ENCODE measurements at regions not wholly inside any gene's neighbourhood (a gene's known extent, or its start where the extent isn't known, plus 50 kb on each side); places are given as distances from the start of the nearest gene placed in this dataset.
"Not testable (repeated sequence)": the region's sequence is repeated elsewhere in the genome, so short reads cannot be mapped to it uniquely, and the experiment has no call there.

DNA sequence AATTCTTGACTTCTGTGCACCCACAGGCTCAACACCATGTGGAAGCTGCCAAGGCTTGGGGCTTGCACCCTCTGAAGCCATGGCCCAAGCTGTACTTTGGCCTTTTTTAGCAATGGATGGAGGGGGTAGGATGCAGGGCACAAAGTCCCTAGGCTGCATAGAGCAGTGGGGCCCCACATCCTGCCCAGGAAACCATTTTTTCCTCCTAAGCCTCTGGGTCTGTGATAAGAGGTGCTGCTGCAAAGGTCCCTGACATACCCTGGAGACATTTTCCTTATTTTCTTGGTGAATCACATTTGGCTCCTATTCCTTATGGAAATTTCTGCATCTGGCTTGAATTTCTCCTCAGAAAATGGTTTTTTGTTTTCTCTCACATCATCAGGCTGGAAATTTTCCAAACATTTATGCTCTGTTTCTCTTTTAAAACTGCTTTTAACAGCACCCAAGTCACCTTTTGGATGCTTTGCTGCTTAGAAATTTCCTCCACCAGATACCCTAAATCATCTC, 482.7 kb upstream of the TLE4 start:
- no peak for TF ChIP-seq CTCF (IDR thresholded peaks at IDR 0.05; ENCODE audit: borderline replicate concordance, control extremely low read depth, extremely low read depth, insufficient read depth, missing control alignments)
- in situ Hi-C loops (cut with MboI; ENCODE audit: low sequenced_read_pairs, unreplicated experiment), result no loop called here
- no peak for DNase-seq (ENCODE audit: low spot score)

DNA sequence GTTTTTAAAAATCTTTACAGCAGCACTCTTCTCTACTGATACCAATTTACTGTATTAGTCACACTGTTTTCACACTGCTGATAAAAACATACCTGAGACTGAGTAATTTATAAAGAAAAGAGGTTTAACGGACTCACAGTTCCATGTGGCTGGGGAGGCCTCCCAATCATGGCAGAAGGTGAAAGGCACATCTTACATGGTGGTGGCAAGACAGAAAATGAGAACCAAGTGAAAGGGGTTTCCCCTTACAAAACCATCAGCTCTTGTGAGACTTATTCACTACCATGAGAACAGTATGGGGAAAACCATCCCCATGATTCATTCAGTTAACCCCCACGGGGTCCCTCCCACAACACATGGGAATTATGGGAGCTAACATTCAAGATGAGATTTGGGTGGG, 481.9 kb upstream of the TLE4 start:
- in situ Hi-C loops (cut with MboI; ENCODE audit: low sequenced_read_pairs, unreplicated experiment); DNase-seq (ENCODE audit: low spot score): not testable (repeated sequence)

DNA sequence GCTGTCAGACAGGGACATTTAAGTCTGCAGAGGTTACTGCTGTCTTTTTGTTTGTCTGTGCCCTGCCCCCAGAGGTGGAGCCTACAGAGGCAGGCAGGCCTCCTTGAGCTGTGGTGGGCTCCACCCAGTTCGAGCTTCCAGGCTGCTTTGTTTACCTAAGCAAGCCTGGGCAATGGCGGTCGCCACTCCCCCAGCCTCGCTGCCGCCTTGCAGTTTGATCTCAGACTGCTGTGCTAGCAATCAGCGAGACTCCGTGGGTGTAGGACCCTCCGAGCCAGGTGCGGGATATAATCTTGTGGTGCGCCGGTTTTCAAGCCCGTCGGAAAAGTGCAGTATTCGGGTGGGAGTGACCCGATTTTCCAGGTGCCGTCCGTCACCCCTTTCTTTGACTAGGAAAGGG, 468.5 kb upstream of the TLE4 start:
- DNase-seq (ENCODE audit: low spot score); in situ Hi-C loops (cut with MboI; ENCODE audit: low sequenced_read_pairs, unreplicated experiment): not testable (repeated sequence)

DNA sequence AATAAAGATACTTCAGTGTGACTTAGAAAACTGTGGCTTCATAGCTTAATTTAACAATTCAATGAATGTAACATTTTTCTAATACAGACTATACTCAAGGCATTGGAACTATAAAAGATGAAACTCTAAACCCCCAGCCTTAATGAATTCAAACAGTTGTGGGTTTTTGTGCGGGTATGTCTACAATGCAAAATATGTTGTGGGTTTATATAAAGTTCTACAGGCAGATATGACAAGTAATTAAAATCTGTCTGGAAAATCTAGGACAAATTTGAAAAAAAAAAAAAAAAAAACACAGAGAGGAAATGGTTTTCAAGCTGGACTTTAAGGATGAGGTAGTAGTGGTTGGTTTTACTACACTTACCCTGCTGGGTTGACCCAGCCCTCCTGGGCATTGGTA, 467.5 kb upstream of the TLE4 start:
- no peak for TF ChIP-seq CTCF (IDR thresholded peaks at IDR 0.05; ENCODE audit: borderline replicate concordance, control extremely low read depth, extremely low read depth, insufficient read depth, missing control alignments)
- no peak for DNase-seq (ENCODE audit: low spot score)
- in situ Hi-C loops (cut with MboI; ENCODE audit: low sequenced_read_pairs, unreplicated experiment), result no loop called here

DNA sequence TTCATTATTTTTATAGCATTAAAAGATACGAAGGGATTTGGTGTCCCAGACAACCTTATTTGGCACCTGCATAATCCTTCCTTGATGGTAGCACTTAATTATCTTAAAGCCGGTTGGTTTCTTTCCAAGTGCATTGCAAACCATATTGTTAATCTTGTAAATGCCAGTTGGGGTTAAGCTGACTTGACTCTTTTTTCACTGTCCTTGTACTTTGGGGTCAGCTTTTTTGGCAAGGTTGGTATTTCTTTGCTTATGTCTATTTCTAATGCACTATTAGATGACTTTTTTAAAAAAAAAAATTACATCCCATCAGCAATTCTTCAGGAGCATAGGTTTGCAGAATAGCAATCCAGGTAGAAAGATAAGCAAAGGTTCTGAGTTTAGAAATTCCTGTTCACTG, 466.8 kb upstream of the TLE4 start:
- TF ChIP-seq CTCF (IDR thresholded peaks at IDR 0.05; ENCODE audit: borderline replicate concordance, control extremely low read depth, extremely low read depth, insufficient read depth, missing control alignments), result no peak
- in situ Hi-C loops (cut with MboI; ENCODE audit: low sequenced_read_pairs, unreplicated experiment), result no loop called here
- no peak for DNase-seq (ENCODE audit: low spot score)

- in situ Hi-C loops (cut with MboI; ENCODE audit: low sequenced_read_pairs, unreplicated experiment), result no loop called here
- DNase-seq (ENCODE audit: low spot score), result no peak
- TF ChIP-seq CTCF (IDR thresholded peaks at IDR 0.05; ENCODE audit: borderline replicate concordance, control extremely low read depth, extremely low read depth, insufficient read depth, missing control alignments), result no peak
Observed at GRCh38 chr9:79107911-79108676, 463.7 kb upstream of the TLE4 start.

GRCh38 chr9:79111653-79112052, 460.1 kb upstream of the TLE4 start:
- DNase-seq (ENCODE audit: low spot score), result no peak
- no peak for TF ChIP-seq CTCF (IDR thresholded peaks at IDR 0.05; ENCODE audit: borderline replicate concordance, control extremely low read depth, extremely low read depth, insufficient read depth, missing control alignments)
- in situ Hi-C loops (cut with MboI; ENCODE audit: low sequenced_read_pairs, unreplicated experiment), result no loop called here

DNA sequence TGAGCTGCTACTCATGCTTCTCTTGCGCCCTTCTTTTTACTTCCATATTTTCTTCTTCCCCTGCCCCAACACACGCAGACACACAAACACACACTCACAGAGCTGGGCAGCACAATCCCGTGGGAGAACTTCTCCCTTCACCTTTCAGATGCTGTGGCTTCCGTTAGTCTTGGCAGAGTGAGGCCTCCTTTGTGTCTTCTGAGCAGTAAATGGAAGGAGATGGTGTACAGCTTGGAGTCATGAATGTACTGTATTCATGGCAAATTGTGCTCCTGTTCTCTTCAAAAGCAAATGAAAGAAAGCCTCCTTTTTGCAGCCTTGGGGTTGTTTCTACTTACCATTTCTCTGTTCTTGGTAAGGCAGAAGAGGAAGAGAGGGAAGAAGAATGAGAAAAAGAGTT, 456.6 kb upstream of the TLE4 start:
- DNase-seq (ENCODE audit: low spot score), result no peak
- TF ChIP-seq CTCF (IDR thresholded peaks at IDR 0.05; ENCODE audit: borderline replicate concordance, control extremely low read depth, extremely low read depth, insufficient read depth, missing control alignments), result no peak
- in situ Hi-C loops (cut with MboI; ENCODE audit: low sequenced_read_pairs, unreplicated experiment), result no loop called here
